SU-DHL-6 (cell line): ENCODE measurements at regions not wholly inside any gene's neighbourhood (a gene's known extent, or its start where the extent isn't known, plus 50 kb on each side); places are given as distances from the start of the nearest gene placed in this dataset.

ENCODE experiments used
- H2AFZ ChIP-seq: fragments of 200-600 bp; sonication (generic); 2 replicates; pipeline ENCODE4 v1.6.1; 2014; ENCODE audit warnings: low read depth, mild to moderate bottlenecking, moderate library complexity, mixed read lengths, antibody characterized with exemption, low read length; ENCODE audit not compliant: severe bottlenecking
- H3F3A ChIP-seq: fragments of 200-600 bp; shearing (Covaris generic); 2 replicates; pipeline ENCODE4 v1.6.0; 2016; ENCODE audit warnings: antibody characterized with exemption, mild to moderate bottlenecking; ENCODE audit not compliant: insufficient read depth
- H3K27ac ChIP-seq: fragments of 200-600 bp; sonication (generic); 2 replicates; pipeline ENCODE4 v1.5.1; 2016; ENCODE audit warnings: low read depth, mild to moderate bottlenecking, low read length, moderate library complexity, mixed read lengths
- H3K27me3 ChIP-seq: fragments of 200-600 bp; sonication (generic), shearing (Covaris generic); 2 replicates; pipeline ENCODE4 v1.6.0; 2014; ENCODE audit warnings: mild to moderate bottlenecking, low read length
- H3K36me3 ChIP-seq: fragments of 200-600 bp; sonication (generic); 2 replicates; pipeline ENCODE4 v1.6.1; 2014; ENCODE audit warnings: mild to moderate bottlenecking, low read length, mixed read lengths
- H3K4me2 ChIP-seq: fragments of 300-600, 200-600 bp; shearing (Covaris generic), sonication (generic); 2 replicates; pipeline ENCODE4 v1.6.0; 2014; ENCODE audit warnings: low read length, low read depth, mild to moderate bottlenecking; ENCODE audit not compliant: poor library complexity, severe bottlenecking
- H3K4me3 ChIP-seq: fragments of 200-600 bp; sonication (generic); 2 replicates; pipeline ENCODE4 v1.5.1; 2014; ENCODE audit warnings: antibody characterized with exemption, low read length, mild to moderate bottlenecking, mixed read lengths; ENCODE audit not compliant: insufficient read depth, poor library complexity, severe bottlenecking
- H3K79me2 ChIP-seq: fragments of 200-600 bp; sonication (generic); 2 replicates; pipeline ENCODE4 v1.6.1; 2014; ENCODE audit warnings: mild to moderate bottlenecking, low read length, moderate library complexity; ENCODE audit not compliant: insufficient read depth
- H3K9ac ChIP-seq: fragments of 200-600 bp; sonication (generic); 2 replicates; pipeline ENCODE4 v1.7.0; 2014; ENCODE audit warnings: mild to moderate bottlenecking, low read length
- H3K9me2 ChIP-seq: fragments of 200-600 bp; sonication (generic); replicated peaks from 2 replicates; pipeline ENCODE4 v1.6.1; 2014; ENCODE audit warnings: low read length; ENCODE audit not compliant: insufficient read depth
- H3K9me3 ChIP-seq: fragments of 200-600 bp; sonication (generic); 2 replicates; pipeline ENCODE4 v1.6.1; 2014; ENCODE audit warnings: low read length, mixed read lengths; ENCODE audit not compliant: insufficient read depth
- H4K20me1 ChIP-seq: fragments of 200-600 bp; sonication (generic); 2 replicates; pipeline ENCODE4 v1.6.1; 2014; ENCODE audit warnings: low read depth, mild to moderate bottlenecking, antibody characterized with exemption, low read length, moderate library complexity, mixed read lengths
- EZH2phosphoT487 ChIP-seq: fragments of 200-600 bp; sonication (generic), shearing (Covaris generic); conservative IDR thresholded peaks from 2 replicates; pipeline ENCODE4 v1.6.1; 2018; ENCODE audit warnings: mild to moderate bottlenecking, antibody characterized with exemption, low read length, moderate library complexity, mixed read lengths
- TF ChIP-seq, protein P1 (sequence below): fragments of 200-600 bp; sonication (generic); IDR thresholded peaks from one replicate; pipeline ENCODE4 v1.5.1; 2017; ENCODE audit warnings: antibody characterized with exemption, mild to moderate bottlenecking, low read length, moderate library complexity; ENCODE audit not compliant: insufficient read depth, poor library complexity, severe bottlenecking

DNA sequence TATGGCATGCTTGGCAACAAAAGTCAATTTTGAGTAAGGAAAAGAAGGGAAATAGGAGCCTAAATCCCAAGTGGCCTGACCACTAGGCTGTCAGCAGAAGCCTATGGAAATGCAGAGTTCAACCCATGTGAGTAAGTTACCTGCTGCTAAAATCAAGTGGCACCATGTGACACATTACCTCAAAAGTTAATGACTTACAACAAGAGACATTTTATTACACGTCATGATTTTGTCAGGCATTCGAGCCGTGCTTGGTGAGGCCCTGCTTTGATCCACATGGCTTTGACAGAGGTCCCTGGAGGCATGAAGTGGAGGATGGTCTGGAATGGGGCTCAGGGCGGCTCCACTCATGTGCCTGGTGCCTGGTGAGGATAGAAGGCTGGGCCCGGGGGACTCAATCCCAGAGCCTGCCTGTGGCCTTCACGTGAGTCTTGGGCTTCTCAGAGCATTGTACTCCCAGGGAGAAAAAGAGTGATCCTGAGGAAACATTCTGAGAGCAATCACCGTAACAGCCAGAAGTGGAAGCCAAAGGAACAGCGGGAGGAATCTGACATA is 339.1 kb upstream of the B3GAT1 start:
- Histone ChIP-seq H3K9me2 (no peaks in the 10 kb centered on the region), H3K36me3 (no peaks in the 10 kb centered on the region), H3K9ac (no peak overlapping the region), H3K27me3 (no peaks in the 10 kb centered on the region), H4K20me1 (no peaks in the 10 kb centered on the region), H2AFZ (no peak overlapping the region), H3K9me3 (no peaks in the 10 kb centered on the region), H3K4me2 (no peak overlapping the region), H3K4me3 (no peak overlapping the region), H3F3A (no peaks in the 10 kb centered on the region), H3K79me2 (no peaks in the 10 kb centered on the region), H3K27ac (no peak overlapping the region)
- TF ChIP-seq, protein P1, sequence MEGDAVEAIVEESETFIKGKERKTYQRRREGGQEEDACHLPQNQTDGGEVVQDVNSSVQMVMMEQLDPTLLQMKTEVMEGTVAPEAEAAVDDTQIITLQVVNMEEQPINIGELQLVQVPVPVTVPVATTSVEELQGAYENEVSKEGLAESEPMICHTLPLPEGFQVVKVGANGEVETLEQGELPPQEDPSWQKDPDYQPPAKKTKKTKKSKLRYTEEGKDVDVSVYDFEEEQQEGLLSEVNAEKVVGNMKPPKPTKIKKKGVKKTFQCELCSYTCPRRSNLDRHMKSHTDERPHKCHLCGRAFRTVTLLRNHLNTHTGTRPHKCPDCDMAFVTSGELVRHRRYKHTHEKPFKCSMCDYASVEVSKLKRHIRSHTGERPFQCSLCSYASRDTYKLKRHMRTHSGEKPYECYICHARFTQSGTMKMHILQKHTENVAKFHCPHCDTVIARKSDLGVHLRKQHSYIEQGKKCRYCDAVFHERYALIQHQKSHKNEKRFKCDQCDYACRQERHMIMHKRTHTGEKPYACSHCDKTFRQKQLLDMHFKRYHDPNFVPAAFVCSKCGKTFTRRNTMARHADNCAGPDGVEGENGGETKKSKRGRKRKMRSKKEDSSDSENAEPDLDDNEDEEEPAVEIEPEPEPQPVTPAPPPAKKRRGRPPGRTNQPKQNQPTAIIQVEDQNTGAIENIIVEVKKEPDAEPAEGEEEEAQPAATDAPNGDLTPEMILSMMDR, result no peak
- no peak for TF ChIP-seq EZH2phosphoT487

DNA sequence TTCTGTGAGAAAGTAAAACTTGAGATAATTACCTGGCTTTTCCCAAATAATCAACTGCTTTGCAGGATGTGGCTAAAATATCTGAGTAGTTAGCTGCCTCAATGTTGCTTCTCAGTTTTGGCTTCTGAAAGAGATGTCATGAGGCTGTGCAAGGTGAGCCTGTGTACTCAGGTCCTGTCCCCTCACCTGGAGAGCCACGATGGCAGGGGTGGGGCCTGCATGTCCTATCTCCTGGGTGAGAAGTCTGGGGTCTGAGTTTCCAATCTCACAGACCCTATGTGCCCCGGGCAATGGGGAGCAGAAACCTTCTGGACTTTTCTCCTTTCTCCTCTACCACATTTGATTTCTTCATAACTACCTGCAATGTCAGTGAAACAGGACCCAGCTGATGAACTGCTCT is 338.6 kb upstream of the B3GAT1 start:
- Histone ChIP-seq H3K36me3 (no peaks in the 10 kb centered on the region), H2AFZ (no peak overlapping the region), H3K79me2 (no peaks in the 10 kb centered on the region), H3K9me2 (no peaks in the 10 kb centered on the region), H3K4me2 (no peak overlapping the region), H3K9ac (no peak overlapping the region), H3K4me3 (no peak overlapping the region), H3K9me3 (no peaks in the 10 kb centered on the region), H3K27me3 (no peaks in the 10 kb centered on the region), H3K27ac (no peak overlapping the region), H4K20me1 (no peaks in the 10 kb centered on the region), H3F3A (no peaks in the 10 kb centered on the region)
- TF ChIP-seq, protein P1, result no peak
- TF ChIP-seq EZH2phosphoT487, result no peak

DNA sequence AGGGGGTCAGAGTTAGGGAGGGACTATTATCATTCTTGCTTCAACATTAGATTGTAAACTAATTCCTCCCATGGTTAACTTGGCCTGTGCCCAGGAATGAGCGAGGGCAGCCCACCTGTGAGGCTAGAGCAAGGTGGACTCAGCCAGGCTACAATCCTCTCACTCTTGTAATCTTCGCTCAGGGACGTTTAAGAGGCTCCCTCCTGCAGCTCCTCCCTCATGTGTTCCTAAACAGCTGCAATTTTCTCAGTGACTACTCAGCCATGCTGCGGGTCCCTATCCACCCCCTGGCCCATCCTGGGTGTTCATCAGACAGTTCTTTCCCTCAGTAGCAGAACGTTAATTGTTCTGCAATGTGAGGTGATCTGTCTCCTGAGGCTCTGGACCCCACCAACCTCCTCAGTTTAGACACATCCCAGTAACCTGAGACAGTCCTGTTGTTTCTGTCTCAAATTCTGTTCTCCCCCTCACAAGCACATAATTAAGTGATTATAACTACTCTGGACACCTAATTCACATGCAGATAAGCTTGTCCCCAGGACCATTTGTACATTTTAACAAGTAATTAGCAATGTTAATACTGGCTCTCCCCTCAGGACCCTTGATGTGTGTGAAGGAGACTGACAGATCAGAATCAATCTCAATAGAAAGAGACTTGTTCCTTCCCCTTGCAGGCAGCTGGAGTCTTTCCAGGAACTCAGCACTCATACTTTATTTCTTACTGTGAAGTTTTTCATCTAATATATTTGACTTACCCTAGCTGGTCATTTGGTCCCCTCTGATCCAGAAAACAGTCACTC is 337.2 kb upstream of the B3GAT1 start:
- no peaks in the 10 kb centered on the region for H4K20me1 ChIP-seq
- H3K9ac ChIP-seq, result no peak overlapping the region
- H3K36me3 ChIP-seq, result no peaks in the 10 kb centered on the region
- no peaks in the 10 kb centered on the region for H3K9me2 ChIP-seq
- H2AFZ ChIP-seq, result no peak overlapping the region
- H3K27me3 ChIP-seq, result no peaks in the 10 kb centered on the region
- no peaks in the 10 kb centered on the region for H3K9me3 ChIP-seq
- H3K27ac ChIP-seq, result no peak overlapping the region
- TF ChIP-seq EZH2phosphoT487, result no peak
- TF ChIP-seq, protein P1, result no peak
- no peaks in the 10 kb centered on the region for H3F3A ChIP-seq
- no peaks in the 10 kb centered on the region for H3K79me2 ChIP-seq
- H3K4me3 ChIP-seq, result no peak overlapping the region
- H3K4me2 ChIP-seq, result no peak overlapping the region
